ENCODE measurements at regions not wholly inside any gene's neighbourhood (a gene's known extent, or its start where the extent isn't known, plus 50 kb on each side); places are given as distances from the start of the nearest gene placed in this dataset.

DNA sequence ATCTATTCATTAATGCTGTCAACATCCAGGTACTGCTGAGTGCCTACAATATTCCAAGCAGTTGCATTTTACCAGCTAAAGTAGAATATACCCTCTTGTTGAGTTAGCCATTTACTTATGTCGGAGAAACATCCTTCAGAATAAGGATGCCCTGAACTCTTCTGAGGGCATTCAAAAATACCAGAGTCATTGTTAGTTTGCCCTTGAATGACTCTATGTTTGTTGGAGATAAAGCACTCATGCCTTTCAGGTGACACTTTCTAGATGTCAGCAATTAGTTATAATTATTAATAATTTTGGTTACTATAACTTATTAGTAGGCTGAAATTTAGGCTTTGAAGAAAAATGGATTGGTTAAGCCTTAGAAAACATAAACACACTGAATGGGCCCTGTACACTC is 286.2 kb upstream of the STXBP5 start:
- TF ChIP-seq CTCF (IDR thresholded peaks at IDR 0.05 in 2 of 3, conservative IDR thresholded peaks at IDR 0.05 in 1 of 3; ENCODE audit: control insufficient read depth in 2 of 3, extremely low read depth in 1 of 3, insufficient read depth in 1 of 3, low read depth in 3 of 3, low read length in 3 of 3) (no peak), SPI1 (IDR thresholded peaks at IDR 0.05; ENCODE audit: borderline replicate concordance, insufficient read depth, low read depth, low read length) (no peak), CHD2 (IDR thresholded peaks at IDR 0.05; ENCODE audit: borderline replicate concordance, low read depth, low read length) (no peak), ELK1 (IDR thresholded peaks at IDR 0.05; ENCODE audit: low read depth, low read length) (no peak), SP1 (IDR thresholded peaks at IDR 0.05; ENCODE audit: low read depth, low read length) (no peak), MXI1 (IDR thresholded peaks at IDR 0.05; ENCODE audit: low read depth, low read length) (no peak), EP300 (IDR thresholded peaks at IDR 0.05; ENCODE audit: borderline replicate concordance in 1 of 2, control insufficient read depth in 1 of 2, low read depth in 2 of 2, low read length in 2 of 2) (no peak), POLR2A (IDR thresholded peaks at IDR 0.05; ENCODE audit: low read depth, low read length) (no peak), RAD21 (IDR thresholded peaks at IDR 0.05; ENCODE audit: insufficient read depth, low read depth, low read length) (no peak)

Data from GM12878 (cell line).